ENCODE measurements at regions not wholly inside any gene's neighbourhood (a gene's known extent, or its start where the extent isn't known, plus 50 kb on each side); places are given as distances from the start of the nearest gene placed in this dataset.
"Not testable (repeated sequence)": the region's sequence is repeated elsewhere in the genome, so short reads cannot be mapped to it uniquely, and the experiment has no call there.

DNA sequence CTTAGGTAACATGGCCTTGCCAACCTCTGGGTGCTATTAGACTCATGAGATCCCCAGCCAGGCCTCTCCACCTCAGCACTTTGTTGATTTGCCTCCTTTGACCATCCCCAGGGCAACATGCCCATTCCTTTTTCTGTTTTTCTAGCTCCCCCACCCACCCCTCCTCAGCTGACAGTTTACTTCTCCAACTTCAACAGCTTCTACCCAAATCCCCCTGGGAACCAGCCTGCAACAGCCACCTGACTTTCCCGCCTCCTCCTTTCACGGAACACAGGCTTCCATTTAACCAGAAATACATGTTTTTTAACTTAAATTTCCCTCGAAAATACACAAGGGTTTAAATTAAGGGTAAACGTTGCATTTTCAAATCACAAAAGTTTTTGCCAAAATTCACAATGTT is 117.3 kb downstream of the DLEU7 start:
- no peak for DNase-seq

DNA sequence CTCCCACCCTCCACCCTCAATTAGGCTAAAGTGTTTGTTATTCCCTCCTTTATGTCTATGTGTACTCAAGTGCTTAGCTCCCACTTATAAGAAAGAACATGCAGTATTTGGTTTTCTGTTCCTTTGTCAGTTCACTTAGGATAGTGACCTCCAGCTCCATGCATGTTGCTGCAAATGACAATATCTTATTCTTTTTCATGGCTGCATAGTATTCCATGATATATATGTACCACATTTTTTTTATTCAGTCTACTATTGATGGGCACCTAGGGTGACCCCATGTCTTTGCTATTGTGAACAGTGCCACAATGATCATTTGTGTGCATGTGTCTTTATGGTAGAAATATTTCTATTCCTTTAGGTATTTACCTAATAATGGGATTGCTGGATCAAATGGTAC is 114.3 kb downstream of the DLEU7 start:
- no peak for DNase-seq

DNA sequence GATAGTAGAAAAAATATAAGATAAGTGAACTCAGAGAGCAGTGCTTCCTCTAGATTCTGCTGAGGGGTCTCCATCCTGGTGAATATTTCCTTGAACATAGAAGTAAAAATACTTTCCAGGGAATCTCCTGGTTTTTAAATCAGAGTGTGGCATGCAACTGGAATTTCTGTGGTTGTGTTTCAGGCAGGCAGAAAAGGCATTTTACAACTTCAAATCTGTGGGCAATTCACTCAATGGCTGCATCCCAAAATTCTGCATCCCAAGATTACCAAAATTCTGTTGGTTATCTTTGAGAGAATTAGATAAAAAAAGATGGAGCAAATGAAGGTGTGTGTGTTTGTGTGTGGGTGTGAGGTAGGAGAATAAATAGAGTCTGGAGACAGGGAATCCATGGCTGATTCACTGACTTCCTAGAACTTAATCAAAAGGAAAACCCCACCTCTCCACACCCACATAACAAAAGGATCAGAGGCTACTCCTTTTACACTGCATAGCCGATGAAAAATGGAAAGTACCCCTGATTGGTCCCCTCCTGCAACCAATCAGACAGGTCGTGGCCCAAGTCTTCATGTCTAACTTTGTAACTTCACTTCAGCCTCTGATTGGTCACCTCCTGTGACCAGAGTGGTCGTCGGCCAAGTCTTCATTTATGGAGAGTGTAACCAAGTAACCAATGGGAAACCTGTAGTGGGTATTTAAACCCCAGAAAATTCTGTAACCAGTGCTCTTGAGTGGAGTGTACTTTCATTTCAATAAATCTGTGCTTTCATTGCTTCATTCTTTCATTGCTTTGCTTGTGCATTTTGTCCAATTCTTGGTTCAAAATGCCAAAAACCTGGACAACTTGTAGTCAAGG is 112.8 kb downstream of the DLEU7 start:
- no peak for DNase-seq

DNA sequence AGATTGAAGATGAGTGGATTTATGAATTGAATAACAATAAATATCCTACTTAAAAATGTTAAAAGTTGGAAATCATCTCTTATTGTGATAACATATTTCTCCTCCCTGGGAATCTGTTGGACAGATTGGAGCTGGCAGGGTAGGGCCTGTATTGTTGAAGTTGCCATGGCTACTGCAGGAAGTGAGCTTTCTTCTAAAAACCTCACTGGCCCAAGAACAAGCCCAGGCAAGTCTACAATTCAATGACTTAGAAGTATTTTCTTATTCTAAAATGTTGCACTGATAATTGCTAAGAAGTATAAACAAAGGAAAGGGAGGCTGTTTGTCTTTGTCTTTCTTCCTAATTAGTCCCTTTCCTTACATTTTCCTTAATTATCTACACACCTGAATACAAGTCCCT is 112.1 kb downstream of the DLEU7 start:
- DNase-seq, result no peak

DNA sequence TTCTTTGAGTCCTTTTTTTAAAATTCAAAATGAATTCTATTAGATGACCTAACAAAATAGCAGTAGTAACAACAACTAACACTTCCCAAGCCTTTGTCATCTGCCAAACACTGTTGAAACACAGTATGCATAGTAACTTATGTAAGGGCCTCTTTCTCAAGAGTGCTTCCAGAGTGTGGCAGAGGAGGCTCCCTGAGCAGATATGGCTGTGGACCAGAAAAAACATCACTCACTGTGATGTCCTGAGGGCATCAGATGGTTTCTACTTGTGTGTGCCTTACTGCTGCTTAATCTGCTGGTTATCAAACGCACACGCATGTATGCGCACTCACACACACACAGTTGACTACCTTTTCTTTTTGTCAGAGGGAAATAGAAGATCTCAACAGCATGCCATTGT is 110.8 kb downstream of the DLEU7 start:
- DNase-seq, result no peak

DNA sequence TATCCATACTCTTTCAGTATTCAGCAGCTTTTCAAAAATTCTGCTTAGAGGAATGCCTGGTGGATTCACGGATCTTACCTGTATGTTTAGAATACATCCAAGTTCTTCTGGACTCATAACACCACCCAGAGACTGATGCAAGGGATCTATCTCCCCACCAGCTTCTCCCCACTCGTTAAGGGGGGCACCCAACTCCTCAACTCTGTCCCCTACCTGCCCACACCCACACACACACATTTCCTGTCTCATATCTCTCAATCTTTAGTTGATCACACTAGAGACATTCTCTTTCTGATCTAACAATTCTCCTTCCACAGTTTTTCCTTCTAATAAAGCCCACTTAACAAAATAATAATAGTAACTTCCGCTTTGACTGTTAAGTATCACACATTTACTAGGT is 110.1 kb downstream of the DLEU7 start:
- DNase-seq, result no peak

DNA sequence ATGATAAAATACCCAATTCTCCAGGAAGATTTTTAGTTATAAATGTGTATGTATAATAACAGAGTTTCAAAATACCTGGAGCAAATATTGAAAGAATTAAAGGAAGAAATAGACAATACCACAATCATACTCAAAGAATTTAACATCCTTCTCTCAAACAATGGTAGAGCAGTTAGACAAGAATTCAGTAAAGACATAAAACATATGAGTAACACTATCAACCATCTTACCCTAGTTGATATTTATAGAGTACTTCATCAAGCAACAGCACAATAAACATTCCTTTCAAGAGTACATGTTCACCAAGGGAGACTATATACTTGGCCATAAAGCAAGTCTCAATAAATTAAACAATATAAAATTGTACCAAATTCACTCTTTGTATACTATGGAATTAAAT is 108.4 kb downstream of the DLEU7 start:
- DNase-seq, result no peak

DNA sequence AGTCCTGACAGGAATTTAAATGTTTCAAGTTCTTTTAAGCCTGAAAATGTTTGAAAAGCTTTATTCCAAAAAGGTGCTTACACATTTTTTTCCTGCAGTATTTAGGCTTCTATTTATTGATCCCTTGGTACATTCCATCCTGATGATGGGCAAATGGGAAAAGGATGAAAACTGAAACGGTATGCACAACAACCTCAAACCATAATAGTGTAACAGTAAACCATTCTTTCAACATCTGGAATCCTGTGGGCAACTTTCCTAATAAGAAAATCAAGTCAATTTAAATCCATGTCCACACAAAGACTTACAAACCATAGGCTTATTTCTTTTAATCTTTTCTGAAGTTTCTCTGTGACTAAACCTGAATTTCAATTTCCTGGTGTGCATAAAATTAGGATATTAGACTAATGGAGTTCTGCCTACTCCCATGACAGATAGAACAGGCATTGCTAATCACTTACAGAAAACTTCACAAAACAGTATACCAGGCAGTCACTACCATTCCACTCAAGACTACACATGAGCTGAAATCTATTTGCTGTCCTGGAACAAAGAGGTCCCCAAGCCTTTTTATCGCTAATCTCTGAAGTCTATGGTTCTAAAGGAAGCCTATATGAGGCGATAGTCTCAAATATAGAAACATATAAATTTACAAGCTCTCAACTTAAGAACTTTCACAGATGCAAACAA is 103.3 kb downstream of the DLEU7 start:
- no peak for DNase-seq

DNA sequence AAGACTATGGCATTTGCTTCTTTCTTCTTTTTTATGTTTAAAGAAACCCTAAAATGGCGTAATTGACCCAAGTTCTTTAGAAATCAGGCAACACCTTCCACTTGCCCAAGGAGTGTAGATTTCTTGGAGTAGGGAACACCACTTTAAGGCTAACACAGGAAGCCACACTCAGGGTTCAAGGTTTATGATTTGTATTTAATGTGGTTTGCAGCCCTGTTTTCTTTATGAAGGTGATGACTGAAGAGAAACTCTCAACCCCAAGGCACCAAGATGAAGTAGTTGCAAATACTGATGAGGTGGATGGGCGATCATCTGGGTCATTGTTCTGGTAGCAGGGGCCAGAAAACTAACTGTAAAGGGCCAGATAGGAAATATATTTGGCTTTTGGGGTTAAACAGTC is 101.1 kb downstream of the DLEU7 start:
- no peak for DNase-seq

DNA sequence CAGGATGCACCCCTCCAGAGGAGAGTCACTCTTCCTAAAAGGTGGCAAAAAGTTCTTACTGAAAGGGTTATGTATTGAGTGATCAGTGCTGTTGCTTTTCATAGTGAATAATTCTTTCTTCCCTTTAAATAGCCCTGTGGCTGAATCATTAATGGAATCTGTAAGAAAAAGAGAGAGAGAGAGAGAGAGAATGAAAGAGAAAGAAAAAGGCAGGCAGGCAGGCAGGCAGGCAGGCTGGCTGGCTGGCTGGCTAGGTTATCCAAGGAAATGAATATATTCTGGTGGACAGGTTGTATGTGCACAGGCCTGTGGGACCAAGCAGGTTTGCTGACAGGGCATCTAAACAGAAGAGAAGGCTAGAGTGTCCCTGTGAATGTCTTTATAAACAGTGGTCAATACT is 100.5 kb downstream of the DLEU7 start:
- DNase-seq, result no peak

DNA sequence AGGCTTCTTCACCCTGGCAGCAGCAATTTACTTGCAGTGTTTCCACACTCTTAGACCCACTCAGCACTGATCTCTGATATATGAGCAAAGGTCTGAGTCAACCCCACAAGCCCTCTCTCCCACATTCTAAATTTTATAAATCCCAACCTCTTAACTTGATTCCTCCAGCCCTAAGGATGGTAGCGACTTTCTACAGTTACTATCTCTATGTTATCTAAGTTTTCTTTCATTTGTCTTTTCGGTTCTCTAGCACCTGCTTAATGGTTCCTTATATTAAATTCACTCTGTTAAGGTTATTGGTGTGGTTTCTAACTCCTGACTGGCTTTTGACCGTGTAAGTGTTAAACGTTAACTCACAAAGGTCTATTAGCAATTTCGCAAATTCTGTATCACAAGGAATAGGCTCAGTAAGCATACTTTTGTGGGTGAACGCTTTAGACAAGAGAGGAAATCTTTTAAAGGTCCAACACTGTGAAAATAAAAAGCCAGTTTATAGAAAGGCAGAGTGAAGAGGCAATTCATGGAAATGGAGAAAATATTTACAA is 99.3 kb downstream of the DLEU7 start:
- DNase-seq, result no peak

DNA sequence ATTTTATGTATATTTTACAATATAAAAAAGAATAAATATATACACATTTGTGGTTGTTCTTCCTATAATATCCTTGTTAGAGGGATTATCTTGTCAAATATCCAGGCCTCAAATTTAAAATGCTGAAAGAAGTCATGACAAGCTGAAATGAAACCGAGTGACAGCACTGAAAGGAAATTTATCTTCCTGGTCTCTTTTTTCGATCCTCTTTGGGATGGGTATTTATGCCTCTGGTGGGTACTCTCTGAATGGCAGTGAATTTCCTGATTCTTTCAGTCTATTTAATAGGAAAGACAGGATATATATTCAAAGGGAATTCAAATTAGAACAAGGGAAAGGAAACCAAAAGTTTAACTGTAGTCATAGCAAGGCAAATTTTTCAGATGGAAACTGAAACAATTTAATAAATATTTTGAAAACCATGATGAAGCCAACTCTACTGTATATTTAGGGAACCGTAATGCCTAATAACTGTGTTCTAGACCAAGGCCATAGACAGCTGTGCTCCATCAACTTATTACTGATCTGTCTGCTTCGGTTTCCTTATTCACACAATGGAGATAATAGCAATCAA is 97.9 kb downstream of the DLEU7 start:
- no peak for DNase-seq

DNA sequence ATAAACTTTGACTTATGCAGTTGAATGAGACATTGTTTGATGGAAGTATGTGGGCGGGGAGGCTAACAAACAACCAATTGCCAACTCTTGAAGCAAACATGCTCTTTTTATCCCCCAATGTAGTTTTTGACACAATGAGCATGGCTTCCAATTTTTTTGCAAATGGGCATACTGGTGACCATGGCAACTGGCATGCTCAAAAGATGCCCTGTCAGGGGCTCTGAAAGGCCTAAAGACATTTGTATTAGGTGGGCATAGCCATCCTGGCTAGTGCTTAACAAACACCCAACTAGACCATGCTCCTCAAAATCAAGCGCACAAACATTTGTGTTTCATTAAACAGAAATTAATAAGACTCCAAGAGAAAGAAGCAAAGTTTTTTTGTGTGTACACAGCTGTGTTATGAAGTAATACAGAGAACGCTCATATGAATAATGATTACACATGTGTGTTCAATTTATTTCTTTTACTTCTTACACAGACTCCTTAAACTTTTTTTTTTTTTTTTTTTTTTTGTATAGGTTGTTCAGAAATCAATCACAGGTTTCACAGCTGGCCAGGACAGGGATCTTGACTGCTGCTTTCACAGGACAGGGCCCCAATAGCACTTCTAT is 95.6 kb downstream of the DLEU7 start:
- no peak for DNase-seq

DNA sequence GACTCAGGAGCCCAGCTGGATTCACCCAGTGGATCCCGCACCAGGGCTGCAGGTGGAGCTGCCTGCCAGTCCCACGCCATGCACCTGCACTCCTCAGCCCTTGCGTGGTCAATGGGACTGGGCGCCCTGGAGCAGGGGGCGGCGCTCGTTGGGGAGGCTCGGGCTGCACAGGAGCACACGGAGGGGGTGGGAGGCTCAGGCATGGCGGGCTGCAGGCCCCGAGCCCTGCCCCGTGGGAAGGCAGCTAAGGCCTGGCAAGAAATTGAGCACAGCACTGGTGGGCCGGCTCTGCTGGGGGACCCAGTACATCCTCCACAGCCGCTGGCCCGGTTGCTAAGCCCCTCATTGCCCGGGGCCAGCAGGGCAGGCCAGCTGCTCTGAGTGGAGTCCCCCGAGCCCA is 90.3 kb downstream of the DLEU7 start:
- not testable (repeated sequence) for DNase-seq

DNA sequence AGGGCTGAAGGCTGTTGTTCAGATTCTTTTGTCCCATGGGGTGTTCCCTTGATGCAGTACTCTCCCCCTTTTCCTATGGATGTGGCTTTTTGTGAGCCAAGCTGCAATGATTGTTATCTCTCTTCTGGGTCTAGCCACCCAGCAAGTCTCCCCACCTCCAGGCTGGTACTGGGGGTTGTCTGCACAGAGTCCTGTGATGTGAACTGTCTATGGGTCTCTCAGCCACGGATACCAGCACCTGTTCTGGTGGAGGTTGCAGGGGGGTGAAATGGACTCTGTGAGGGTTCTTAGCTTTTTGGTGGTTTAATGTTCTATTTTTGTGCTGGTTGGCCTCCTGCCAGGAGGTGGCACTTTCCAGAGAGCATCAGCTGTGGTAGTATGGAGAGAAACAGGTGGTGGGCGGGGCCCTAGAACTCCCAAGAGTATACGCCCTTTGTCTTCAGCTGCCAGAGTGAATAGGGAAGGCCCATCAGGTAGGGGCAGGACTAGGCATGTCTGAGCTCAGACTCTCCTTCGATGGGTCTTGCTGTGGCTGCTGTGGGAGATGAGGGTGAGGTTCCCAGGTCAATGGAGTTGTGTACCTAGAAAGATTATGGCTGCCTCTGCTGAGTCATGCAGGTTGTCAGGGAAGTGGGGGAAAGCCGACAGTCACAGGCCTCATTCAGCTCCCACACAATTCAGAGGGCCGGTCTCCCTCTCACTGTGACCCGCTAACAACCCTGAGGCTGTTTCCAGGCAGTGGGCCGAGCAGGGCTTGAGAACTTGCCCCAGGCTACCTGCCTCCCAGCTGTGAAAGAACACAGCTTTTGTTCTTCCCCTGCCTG is 87.4 kb downstream of the DLEU7 start:
- not testable (repeated sequence) for DNase-seq

DNA sequence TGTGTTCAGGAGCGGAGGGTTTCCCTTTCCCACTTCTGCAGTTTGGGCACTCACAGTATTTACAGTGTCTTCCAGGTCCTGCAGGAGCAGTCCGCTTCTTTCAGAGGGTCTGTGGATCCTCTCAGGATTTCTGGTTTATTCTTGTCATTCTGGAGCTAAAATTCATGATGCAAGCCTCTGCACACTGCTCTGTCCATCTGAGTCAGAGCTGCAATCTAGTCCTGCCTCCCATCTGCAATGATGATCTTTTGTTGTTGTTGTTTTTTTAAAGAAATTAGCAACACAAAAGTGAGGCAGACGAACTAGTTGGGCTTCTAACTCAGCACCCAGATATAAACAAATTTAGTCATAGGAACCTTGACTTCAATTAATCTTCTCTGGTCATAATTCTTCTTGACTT is 86.5 kb downstream of the DLEU7 start:
- no peak for DNase-seq

DNA sequence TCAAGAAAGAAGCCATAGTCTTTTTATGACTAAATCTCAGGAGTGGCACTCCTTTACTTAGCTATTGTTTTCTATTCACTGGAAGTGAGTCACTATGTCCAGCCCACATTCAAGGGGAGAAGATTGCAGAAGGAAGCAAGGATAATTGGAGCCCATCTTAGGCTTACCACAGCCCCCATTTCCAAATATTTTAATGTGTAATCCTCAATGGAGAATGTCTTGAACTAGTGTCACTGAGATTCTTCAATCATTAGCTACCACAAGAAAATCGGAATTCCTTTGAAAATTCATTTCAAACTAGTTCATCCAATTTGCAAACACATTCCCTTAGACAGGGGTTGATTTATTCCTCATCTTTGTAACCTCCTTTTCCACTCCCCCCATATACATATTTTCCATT is 84.7 kb downstream of the DLEU7 start:
- DNase-seq, result no peak

DNA sequence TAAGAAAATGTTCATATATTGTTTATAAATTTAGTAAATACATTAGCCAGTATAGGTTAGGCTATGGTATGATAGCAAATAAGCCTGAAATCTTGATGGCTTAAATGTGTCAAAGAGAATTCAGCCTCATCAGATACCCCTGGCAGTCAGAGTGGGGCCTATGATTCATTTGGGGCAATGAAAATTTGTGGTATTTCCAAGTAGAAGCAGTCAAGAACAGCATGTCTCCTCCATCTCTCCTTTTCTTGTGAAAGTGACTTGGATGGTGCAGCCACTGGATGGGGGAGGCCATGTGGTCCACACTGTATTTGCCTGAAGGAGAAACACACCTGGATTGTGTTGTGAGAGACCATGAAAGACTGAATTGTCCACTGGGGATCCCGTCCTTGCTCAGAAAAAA is 82.7 kb downstream of the DLEU7 start:
- DNase-seq, result no peak

DNA sequence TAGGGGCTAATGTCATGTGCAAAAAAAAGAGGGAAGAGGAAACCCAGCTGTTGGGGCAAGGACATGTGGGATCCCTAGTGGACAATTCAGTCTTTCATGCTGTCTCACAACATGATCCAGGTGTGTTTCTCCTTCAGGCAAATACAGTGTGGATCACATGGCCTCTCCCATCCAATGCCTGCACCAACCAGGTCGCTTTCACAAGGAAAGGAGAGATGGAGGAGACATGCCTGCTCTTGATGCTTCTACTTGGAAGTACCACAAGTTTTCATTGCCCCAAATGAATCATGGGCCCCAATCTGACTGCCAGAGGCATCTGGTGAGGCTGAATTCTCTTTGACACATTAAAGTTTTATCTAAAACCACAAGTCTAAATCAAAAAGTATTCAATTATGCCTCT is 82.1 kb downstream of the DLEU7 start:
- no peak for DNase-seq

DNA sequence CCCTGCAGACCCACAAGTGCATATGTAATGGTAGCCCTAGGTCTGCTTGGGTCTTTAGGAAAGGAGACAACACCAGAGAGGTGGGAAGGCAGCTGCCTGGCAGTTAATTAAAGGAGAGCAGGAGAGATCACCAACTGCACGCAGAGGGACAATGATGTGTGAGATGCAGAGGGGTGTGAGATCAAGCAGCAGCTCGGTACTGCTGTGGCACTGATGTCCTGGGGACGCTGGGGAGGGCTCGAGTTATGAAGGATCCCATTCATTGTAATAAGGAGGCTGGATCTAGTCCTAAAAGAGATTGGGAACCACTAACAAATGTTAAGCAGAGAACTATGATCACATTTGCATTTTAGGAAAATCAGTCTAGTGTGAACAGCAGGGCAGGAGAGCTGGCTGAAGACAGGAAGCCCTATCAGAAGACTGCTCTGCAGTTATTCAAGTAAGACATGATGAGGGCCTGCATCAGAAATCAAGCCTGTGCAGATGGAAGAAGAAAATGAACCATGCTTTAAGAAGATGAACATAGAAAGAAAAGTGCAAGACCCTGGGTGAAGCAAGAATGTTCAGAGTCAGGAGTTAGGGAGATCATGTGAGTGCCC is 80.4 kb downstream of the DLEU7 start:
- DNase-seq, result no peak

DNA sequence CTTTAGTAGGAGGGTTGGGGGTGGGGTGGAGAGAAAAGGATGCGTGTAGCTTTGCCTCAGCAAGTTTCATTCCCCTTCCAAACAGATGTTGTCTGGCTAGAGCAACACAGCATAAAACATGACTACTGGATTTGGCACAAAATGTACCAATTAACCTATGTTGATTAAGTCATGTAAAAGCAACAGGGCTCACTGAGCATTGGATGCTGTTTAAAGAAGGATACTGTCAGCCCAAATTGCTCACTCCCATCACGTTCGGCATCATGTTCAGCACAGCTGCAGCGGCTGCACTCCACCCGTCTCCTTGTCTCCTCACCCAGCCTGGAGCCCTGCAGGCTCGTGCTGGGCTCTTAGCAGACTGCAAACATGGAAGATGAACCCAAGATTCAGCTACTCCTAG is 77.5 kb downstream of the DLEU7 start:
- no peak for DNase-seq

DNA sequence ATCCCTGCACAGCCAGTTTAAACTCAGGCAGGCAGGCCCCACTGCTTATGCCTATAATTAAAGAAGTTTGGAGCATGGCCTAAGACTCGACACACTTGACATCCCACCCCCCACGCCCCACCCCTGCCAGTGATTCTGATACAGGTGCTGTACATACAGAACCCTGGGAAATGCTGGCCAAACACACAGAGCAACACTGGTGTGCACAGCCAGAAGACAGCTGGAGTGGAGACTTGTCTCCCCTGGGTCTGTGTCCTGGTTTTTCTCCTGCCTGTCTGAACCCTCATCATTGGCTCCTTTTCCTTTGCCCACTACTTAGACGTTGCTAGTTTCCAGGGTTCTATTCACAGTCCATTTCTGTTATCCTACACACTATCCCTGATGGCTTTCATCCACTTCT is 76.8 kb downstream of the DLEU7 start:
- no peak for DNase-seq
